ENCODE measurements at regions not wholly inside any gene's neighbourhood (a gene's known extent, or its start where the extent isn't known, plus 50 kb on each side); places are given as distances from the start of the nearest gene placed in this dataset.

DNA sequence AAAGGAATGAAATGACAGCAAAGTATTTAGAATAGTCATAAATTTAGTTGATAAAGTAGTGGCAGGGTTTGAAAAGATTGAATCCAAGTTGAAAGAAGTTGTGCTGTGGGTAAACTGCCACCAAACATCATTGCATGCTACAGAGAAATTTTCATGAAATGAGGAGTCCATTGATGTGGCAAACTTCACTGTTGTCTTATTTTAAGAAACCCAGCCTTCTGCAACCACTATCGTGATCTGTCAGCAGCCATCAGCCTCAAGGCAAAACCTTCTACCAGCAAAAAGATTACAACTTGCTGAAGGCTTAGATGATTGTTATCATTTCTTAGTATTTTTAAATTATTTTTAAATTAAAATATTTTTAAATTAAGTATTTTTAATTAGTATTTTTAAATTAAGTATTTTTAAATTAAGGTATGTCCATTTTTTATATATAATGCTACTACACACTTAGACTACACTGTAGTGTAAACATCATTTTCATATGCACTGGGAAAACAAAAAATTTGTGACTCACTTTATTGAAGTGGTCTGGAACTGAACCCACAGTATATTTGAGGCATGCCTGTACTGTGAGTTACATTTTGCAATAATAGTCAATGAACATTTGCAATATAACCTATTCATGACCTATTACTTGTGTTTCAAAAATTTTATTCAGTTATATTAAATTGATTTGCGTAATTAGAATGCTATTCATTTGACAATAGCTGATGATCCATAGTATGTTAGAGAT lies 67.2 kb upstream of the SYT1 start:
- no peak overlapping the region for H3K4me3 ChIP-seq (ENCODE audit: low read length)
- no peak overlapping the region for H3K27ac ChIP-seq (ENCODE audit: low read length)
- no peaks in the 10 kb centered on the region for H3K36me3 ChIP-seq (ENCODE audit: control insufficient read depth, insufficient read depth, low read length)
- H3K9me3 ChIP-seq (ENCODE audit: control insufficient read depth, low read depth, low read length): peaks cover 4% of the 10 kb centered on the region
- H3K27me3 ChIP-seq (ENCODE audit: control insufficient read depth, insufficient read depth, low read length): no peaks in the 10 kb centered on the region
- no peaks in the 10 kb centered on the region for H3K4me1 ChIP-seq (ENCODE audit: control insufficient read depth, insufficient read depth, low read length)
- WGBS (ENCODE audit: insufficient coverage, low lambda C conversion rate): 84% methylated on average over 2 of the region's 2 CpGs
- no peak for DNase-seq

DNA sequence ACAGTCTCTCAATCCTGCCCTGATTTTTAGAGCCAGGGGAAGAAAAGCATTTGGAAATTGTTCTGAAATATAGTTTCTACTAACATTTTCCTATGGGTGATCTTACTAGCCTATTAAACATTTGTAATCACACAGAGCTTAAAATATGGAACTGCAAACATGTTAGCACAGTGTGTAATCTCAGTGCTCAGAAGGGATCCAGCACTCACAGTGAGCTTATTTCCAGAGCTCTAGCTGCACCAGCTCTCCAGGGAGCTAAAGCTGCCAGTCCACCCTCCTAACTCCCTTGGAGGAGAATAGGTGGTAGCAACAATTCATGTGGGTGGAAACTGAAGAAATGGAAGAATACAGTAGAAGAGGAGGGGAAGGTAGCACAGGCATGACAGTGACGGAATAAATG lies 64.9 kb upstream of the SYT1 start:
- WGBS (ENCODE audit: insufficient coverage, low lambda C conversion rate): 80% methylated on average over 1 of the region's 1 CpG
- DNase-seq: no peak
- H3K4me1 ChIP-seq (ENCODE audit: control insufficient read depth, insufficient read depth, low read length): no peaks in the 10 kb centered on the region

DNA sequence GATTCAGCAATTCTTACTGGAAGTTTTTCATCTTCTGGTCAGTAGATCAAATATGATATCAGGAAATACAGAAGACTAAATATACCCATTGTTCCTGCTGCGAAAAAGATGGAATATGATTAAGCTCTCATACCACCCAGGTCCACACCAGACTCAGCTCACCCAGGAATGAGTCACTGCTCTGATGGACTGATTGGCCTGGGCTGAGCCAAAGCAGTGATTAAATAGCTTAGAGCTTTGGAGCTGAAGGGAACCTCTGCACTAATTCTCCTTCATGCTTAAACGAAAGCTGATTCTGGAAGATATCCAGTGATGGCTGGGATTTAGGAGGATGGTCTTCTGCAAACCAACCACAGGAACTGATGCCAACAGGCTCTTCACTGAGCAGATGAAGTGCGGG lies 62.0 kb upstream of the SYT1 start:
- Histone ChIP-seq H3K27me3 (ENCODE audit: control insufficient read depth, insufficient read depth, low read length) (no peaks in the 10 kb centered on the region), H3K4me1 (ENCODE audit: control insufficient read depth, insufficient read depth, low read length) (no peaks in the 10 kb centered on the region), H3K27ac (ENCODE audit: low read length) (no peak overlapping the region), H3K9me3 (ENCODE audit: control insufficient read depth, low read depth, low read length) (no peaks in the 10 kb centered on the region), H3K36me3 (ENCODE audit: control insufficient read depth, insufficient read depth, low read length) (no peaks in the 10 kb centered on the region), H3K4me3 (ENCODE audit: low read length) (no peak overlapping the region)
- WGBS (ENCODE audit: insufficient coverage, low lambda C conversion rate): no CpG with 5 or more reads among the region's 3 CpGs
- no peak for DNase-seq

More for the DNA sequence above, 64.9 kb upstream of the SYT1 start:
- Histone ChIP-seq H3K36me3 (ENCODE audit: control insufficient read depth, insufficient read depth, low read length) (no peaks in the 10 kb centered on the region), H3K9me3 (ENCODE audit: control insufficient read depth, low read depth, low read length) (no peaks in the 10 kb centered on the region), H3K27ac (ENCODE audit: low read length) (no peak overlapping the region), H3K27me3 (ENCODE audit: control insufficient read depth, insufficient read depth, low read length) (no peaks in the 10 kb centered on the region), H3K4me3 (ENCODE audit: low read length) (no peak overlapping the region)

DNA sequence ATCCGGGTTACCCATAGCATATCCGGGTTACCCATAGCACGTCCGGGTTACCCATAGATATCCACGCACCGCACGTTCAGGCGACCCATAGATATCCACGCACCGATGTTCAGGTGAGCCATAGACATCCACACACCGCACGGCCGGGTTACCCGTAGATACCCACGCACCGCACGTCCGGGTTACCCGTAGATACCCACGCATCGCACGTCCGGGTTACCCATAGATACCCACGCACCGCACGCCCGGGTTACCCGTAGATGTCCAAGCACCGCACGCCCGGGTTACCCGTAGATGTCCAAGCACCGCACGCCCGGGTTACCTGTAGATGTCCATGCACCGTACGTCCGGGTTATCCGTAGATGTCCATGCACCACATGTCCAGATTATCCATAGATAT lies 60.3 kb upstream of the SYT1 start:
- Histone ChIP-seq H3K27me3 (ENCODE audit: control insufficient read depth, insufficient read depth, low read length) (no peaks in the 10 kb centered on the region), H3K4me3 (ENCODE audit: low read length) (no peak overlapping the region), H3K27ac (ENCODE audit: low read length) (no peak overlapping the region), H3K9me3 (ENCODE audit: control insufficient read depth, low read depth, low read length) (no peaks in the 10 kb centered on the region), H3K36me3 (ENCODE audit: control insufficient read depth, insufficient read depth, low read length) (no peaks in the 10 kb centered on the region), H3K4me1 (ENCODE audit: control insufficient read depth, insufficient read depth, low read length) (no peaks in the 10 kb centered on the region)
- no CpG with 5 or more reads among the region's 39 CpGs for WGBS (ENCODE audit: insufficient coverage, low lambda C conversion rate)
- DNase-seq: no peak

Measured in large intestine (tissue), 3 donors.